ENCODE measurements at regions not wholly inside any gene's neighbourhood (a gene's known extent, or its start where the extent isn't known, plus 50 kb on each side); places are given as distances from the start of the nearest gene placed in this dataset.

- no peak for TF ChIP-seq CHD7 (IDR thresholded peaks at IDR 0.05; ENCODE audit: insufficient replicate concordance, low read length)
- no peak for TF ChIP-seq SIRT6 (IDR thresholded peaks at IDR 0.05; ENCODE audit: low read length)
- TF ChIP-seq MAFK (IDR thresholded peaks at IDR 0.05; ENCODE audit: low read depth, low read length): no peak
- TF ChIP-seq RAD21 (IDR thresholded peaks at IDR 0.05 in 1 of 2, conservative IDR thresholded peaks at IDR 0.05 in 1 of 2; ENCODE audit: low read depth in 2 of 2, low read length in 2 of 2): no peak
- TF ChIP-seq TCF12 (IDR thresholded peaks at IDR 0.05; ENCODE audit: low read depth, low read length): no peak
- TF ChIP-seq TEAD4 (IDR thresholded peaks at IDR 0.05; ENCODE audit: low read depth, low read length): no peak
- no peak for TF ChIP-seq CBX8 (IDR thresholded peaks at IDR 0.05; ENCODE audit: borderline replicate concordance, low read depth, low read length)
- TF ChIP-seq NRF1 (IDR thresholded peaks at IDR 0.05; ENCODE audit: low read depth, low read length): no peak
- TF ChIP-seq POLR2A (IDR thresholded peaks at IDR 0.05; ENCODE audit: control extremely low read depth in 1 of 2, low read depth in 2 of 2, low read length in 2 of 2): no peak
Measured at GRCh38 chrX:107574054-107574683, 54.1 kb upstream of the PRPS1 start (continued).

All from H1 (cell line).